ENCODE measurements at regions not wholly inside any gene's neighbourhood (a gene's known extent, or its start where the extent isn't known, plus 50 kb on each side); places are given as distances from the start of the nearest gene placed in this dataset.

DNA sequence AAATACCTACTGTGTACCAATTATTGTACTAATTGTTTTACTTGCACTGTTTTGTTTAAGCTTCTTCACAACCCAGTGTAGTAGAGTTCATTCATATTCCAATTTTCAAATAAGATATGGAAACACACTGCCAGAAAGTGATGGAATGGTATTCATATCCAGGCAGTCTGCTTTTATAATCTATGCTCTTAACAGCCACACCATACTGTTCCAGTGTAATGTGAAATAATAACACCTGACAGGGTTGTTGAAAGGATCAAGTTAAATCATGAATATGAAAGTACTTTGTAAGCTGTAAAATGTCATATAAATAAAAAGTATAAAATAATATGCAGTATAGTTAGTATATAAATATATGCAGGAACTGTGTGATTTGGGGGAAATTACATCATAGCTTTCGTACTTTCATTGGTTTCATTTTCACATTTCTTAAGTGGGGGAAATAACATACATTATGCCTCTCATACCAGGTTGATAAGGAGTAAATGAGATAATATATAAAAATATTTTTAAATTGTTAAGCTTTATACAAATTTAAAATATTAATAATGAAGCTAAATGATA, 230.8 kb downstream of the TANC2 start:
- Histone ChIP-seq H2AFZ (ENCODE audit: low read depth, low read length) (no peak overlapping the region), H3K9me1 (ENCODE audit: control insufficient read depth, insufficient read depth, low read length) (no peaks in the 10 kb centered on the region), H4K20me1 (replicated peaks; ENCODE audit: control insufficient read depth, insufficient read depth, low read length) (no peaks in the 10 kb centered on the region), H3K36me3 (ENCODE audit: control insufficient read depth, insufficient read depth, low read length) (no peaks in the 10 kb centered on the region; the same call in 2 of the 3 replicates), H3K79me2 (ENCODE audit: control insufficient read depth, insufficient read depth, low read length) (no peaks in the 10 kb centered on the region), H3K27me3 (ENCODE audit: control insufficient read depth in 2 of 2, insufficient read depth in 2 of 2, low read length in 2 of 2) (no peaks in the 10 kb centered on the region), H3K9me3 (replicated peaks; ENCODE audit: control insufficient read depth, insufficient read depth, low read depth, low read length) (no peaks in the 10 kb centered on the region), H3K4me3 (no peak overlapping the region), H3K27ac (ENCODE audit: extremely low read depth, low read depth, low read length) (no peak overlapping the region), H3K4me2 (ENCODE audit: insufficient read depth, low read length) (no peak overlapping the region), H3K4me1 (replicated peaks in 1 of 2; ENCODE audit: control insufficient read depth in 2 of 2, insufficient read depth in 2 of 2, low read length in 2 of 2) (no peaks in the 10 kb centered on the region), H3K9ac (ENCODE audit: insufficient read depth in 1 of 2, low read depth in 2 of 2, low read length in 2 of 2) (no peak overlapping the region)
- no peak for DNase-seq (ENCODE audit: extremely low read depth in 1 of 4, low spot score in 3 of 4)
- ChIA-PET CTCF (ENCODE audit: low intra/inter-chr PET ratio) (no interaction called here), POLR2A (interaction anchor here (0.6 to 1.1 kb wide), 2 partner anchors 15 to 631 kb away, joined by 3 read pairs; no protein-coding TSS in a partner anchor)
- no peak for TF ChIP-seq HSF4 (CRISPR knock-in tag; IDR thresholded peaks at IDR 0.05; ENCODE audit: borderline replicate concordance)
- TF ChIP-seq ARNT (IDR thresholded peaks at IDR 0.05), result no peak
- TF ChIP-seq ATF1 (CRISPR knock-in tag; IDR thresholded peaks at IDR 0.05), result no peak
- no peak for TF ChIP-seq ATF1 (tag; IDR thresholded peaks at IDR 0.05)
- no peak for TF ChIP-seq SMARCC2 (IDR thresholded peaks at IDR 0.05; ENCODE audit: low read depth)
- TF ChIP-seq NUFIP1 (IDR thresholded peaks at IDR 0.05; ENCODE audit: partially characterized antibody), result no peak
- TF ChIP-seq, protein P1, sequence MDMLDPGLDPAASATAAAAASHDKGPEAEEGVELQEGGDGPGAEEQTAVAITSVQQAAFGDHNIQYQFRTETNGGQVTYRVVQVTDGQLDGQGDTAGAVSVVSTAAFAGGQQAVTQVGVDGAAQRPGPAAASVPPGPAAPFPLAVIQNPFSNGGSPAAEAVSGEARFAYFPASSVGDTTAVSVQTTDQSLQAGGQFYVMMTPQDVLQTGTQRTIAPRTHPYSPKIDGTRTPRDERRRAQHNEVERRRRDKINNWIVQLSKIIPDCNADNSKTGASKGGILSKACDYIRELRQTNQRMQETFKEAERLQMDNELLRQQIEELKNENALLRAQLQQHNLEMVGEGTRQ (CRISPR knock-in tag; IDR thresholded peaks at IDR 0.05), result no peak
- no peak for TF ChIP-seq HDAC8 (tag; IDR thresholded peaks at IDR 0.05)
- no peak for TF ChIP-seq FOXJ2 (tag; IDR thresholded peaks at IDR 0.05)
- no peak for TF ChIP-seq NCOR1 (IDR thresholded peaks at IDR 0.05)
- no peak for TF ChIP-seq MAFF (IDR thresholded peaks at IDR 0.05; ENCODE audit: low read length)
- no TSS peak for BruUV-seq (replicated peaks)
- intact Hi-C loops (cut with micrococcal nuclease) (no loop called here), in situ Hi-C loops (cut with MboI) (no loop called here)
- 63% methylated on average over 1 of the region's 1 CpG for WGBS (ENCODE audit: insufficient coverage, low coverage, missing lambda C conversion rate)
- ATAC-seq, result no peak
- FAIRE-seq, result no peak
